ENCODE measurements at regions not wholly inside any gene's neighbourhood (a gene's known extent, or its start where the extent isn't known, plus 50 kb on each side); places are given as distances from the start of the nearest gene placed in this dataset.

DNA sequence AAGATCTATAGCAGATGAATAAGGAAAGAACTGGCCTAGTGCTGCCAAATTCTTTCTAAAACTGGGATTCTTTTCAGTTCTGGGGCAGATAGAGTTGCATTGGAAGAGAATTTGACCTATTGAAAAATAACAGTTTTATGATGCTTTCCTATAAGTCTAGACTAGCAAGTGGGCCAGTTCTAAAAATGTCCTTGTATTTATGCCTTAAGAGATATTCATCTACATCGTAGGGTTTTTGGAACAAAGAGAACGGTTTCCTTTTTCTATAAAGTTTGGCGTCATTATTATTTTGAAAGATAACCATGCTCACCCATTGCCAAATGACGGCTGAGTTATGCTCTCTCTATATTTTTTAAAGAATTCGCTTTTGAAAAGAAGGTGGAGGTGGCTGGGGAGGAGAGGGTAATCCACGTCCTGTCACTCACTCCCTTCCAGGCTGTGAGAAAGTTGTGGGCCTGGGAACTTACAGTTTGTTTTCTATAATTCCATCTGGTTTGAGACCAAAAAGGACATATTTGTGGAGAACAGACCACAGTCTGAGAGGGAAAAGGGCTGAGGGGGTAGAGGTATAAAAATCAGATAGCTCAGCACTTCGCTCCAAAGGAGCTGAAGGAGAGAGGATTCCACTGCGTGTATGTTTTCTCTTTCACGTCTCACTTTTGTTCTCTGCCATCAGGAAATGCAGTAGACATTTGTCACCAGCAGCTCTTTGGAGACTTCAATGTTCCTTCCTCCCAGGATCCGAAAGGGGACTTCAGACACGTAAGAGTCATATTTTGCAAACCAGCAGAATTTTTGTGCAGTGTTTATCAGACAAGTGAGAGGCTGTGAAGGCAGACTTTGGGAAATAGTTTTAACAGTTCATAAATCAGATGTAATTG is 281.9 kb upstream of the FN1 start:
- TF ChIP-seq ZNF121 (CRISPR knock-in tag; IDR thresholded peaks at IDR 0.05) (no peak), IRF2 (CRISPR knock-in tag; IDR thresholded peaks at IDR 0.05; ENCODE audit: borderline replicate concordance, low read depth) (no peak), TP53 (CRISPR knock-in tag; IDR thresholded peaks at IDR 0.05) (no peak), MXD4 (CRISPR knock-in tag; IDR thresholded peaks at IDR 0.05; ENCODE audit: borderline replicate concordance) (no peak), FOXK1 (CRISPR knock-in tag; IDR thresholded peaks at IDR 0.05) (no peak), CREB1 (CRISPR knock-in tag; IDR thresholded peaks at IDR 0.05) (no peak), ZNF263 (CRISPR knock-in tag; IDR thresholded peaks at IDR 0.05; ENCODE audit: low read depth) (no peak), FOXJ3 (CRISPR knock-in tag; IDR thresholded peaks at IDR 0.05; ENCODE audit: borderline replicate concordance) (no peak), RELA (CRISPR knock-in tag; IDR thresholded peaks at IDR 0.05; ENCODE audit: borderline replicate concordance) (no peak), GRHL2 (CRISPR knock-in tag; IDR thresholded peaks at IDR 0.05; ENCODE audit: insufficient replicate concordance, severe bottlenecking) (no peak)
- TF ChIP-seq, protein P1, sequence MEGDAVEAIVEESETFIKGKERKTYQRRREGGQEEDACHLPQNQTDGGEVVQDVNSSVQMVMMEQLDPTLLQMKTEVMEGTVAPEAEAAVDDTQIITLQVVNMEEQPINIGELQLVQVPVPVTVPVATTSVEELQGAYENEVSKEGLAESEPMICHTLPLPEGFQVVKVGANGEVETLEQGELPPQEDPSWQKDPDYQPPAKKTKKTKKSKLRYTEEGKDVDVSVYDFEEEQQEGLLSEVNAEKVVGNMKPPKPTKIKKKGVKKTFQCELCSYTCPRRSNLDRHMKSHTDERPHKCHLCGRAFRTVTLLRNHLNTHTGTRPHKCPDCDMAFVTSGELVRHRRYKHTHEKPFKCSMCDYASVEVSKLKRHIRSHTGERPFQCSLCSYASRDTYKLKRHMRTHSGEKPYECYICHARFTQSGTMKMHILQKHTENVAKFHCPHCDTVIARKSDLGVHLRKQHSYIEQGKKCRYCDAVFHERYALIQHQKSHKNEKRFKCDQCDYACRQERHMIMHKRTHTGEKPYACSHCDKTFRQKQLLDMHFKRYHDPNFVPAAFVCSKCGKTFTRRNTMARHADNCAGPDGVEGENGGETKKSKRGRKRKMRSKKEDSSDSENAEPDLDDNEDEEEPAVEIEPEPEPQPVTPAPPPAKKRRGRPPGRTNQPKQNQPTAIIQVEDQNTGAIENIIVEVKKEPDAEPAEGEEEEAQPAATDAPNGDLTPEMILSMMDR (IDR thresholded peaks at IDR 0.05), result no peak
- TF ChIP-seq, protein P2, sequence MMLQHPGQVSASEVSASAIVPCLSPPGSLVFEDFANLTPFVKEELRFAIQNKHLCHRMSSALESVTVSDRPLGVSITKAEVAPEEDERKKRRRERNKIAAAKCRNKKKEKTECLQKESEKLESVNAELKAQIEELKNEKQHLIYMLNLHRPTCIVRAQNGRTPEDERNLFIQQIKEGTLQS (CRISPR knock-in tag; conservative IDR thresholded peaks at IDR 0.05), result no peak
- TF ChIP-seq, protein P3, sequence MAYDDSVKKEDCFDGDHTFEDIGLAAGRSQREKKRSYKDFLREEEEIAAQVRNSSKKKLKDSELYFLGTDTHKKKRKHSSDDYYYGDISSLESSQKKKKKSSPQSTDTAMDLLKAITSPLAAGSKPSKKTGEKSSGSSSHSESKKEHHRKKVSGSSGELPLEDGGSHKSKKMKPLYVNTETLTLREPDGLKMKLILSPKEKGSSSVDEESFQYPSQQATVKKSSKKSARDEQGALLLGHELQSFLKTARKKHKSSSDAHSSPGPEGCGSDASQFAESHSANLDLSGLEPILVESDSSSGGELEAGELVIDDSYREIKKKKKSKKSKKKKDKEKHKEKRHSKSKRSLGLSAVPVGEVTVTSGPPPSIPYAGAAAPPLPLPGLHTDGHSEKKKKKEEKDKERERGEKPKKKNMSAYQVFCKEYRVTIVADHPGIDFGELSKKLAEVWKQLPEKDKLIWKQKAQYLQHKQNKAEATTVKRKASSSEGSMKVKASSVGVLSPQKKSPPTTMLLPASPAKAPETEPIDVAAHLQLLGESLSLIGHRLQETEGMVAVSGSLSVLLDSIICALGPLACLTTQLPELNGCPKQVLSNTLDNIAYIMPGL (CRISPR knock-in tag; IDR thresholded peaks at IDR 0.05), result no peak
